Endodermal cell (in vitro differentiated cells): ENCODE measurements at regions not wholly inside any gene's neighbourhood (a gene's known extent, or its start where the extent isn't known, plus 50 kb on each side); places are given as distances from the start of the nearest gene placed in this dataset.

Source experiments
- DNase-seq: peaks from one replicate; pipeline ENCODE4 v3.0.0-alpha.2; 2017
- H3K27ac ChIP-seq: 2 replicates; pipeline ENCODE4 v1.5.1; 2013; ENCODE audit warnings: mild to moderate bottlenecking, low read depth, low read length, moderate library complexity
- H3K27me3 ChIP-seq: 2 replicates; pipeline ENCODE4 v1.6.1; 2013; ENCODE audit warnings: mild to moderate bottlenecking, low read length, moderate library complexity; ENCODE audit not compliant: insufficient read depth, control insufficient read depth, poor library complexity, severe bottlenecking
- H3K36me3 ChIP-seq: 2 replicates; pipeline ENCODE4 v1.7.0; 2013; ENCODE audit warnings: mild to moderate bottlenecking, low read length, moderate library complexity; ENCODE audit not compliant: control insufficient read depth, insufficient read depth
- H3K4me1 ChIP-seq: one replicate; pipeline ENCODE4 v1.7.0; 2013; ENCODE audit warnings: low read length; ENCODE audit not compliant: control insufficient read depth, insufficient read depth
- H3K4me3 ChIP-seq: 2 replicates; pipeline ENCODE4 v1.5.1; 2013; ENCODE audit warnings: mild to moderate bottlenecking, low read length, moderate library complexity
- H3K9ac ChIP-seq: 2 replicates; pipeline ENCODE4 v1.6.1; 2013; ENCODE audit warnings: mild to moderate bottlenecking, low read length, moderate library complexity; ENCODE audit not compliant: poor library complexity, severe bottlenecking; ENCODE audit errors: extremely low read depth
- H3K9me3 ChIP-seq: 2 replicates; pipeline ENCODE4 v1.6.1; 2013; ENCODE audit warnings: mild to moderate bottlenecking, low read length, moderate library complexity; ENCODE audit not compliant: control insufficient read depth
- H3K27ac Mint-ChIP-seq: 2 replicates; pipeline ENCODE4 v1.8.0; 2020; ENCODE audit warnings: mixed read lengths
- H3K27me3 Mint-ChIP-seq: 2 replicates; pipeline ENCODE4 v1.8.0; 2021; ENCODE audit warnings: mild to moderate bottlenecking, mixed read lengths; ENCODE audit not compliant: insufficient read depth
- H3K36me3 Mint-ChIP-seq: 2 replicates; pipeline ENCODE4 v1.8.0; 2020; ENCODE audit warnings: low read depth, mixed read lengths
- H3K4me1 Mint-ChIP-seq: 2 replicates; pipeline ENCODE4 v1.8.0; 2020; ENCODE audit warnings: mixed read lengths
- H3K4me3 Mint-ChIP-seq: 2 replicates; pipeline ENCODE4 v1.8.0; 2020; ENCODE audit warnings: mild to moderate bottlenecking, moderate library complexity, mixed read lengths
- H3K9me3 Mint-ChIP-seq: 2 replicates; pipeline ENCODE4 v1.8.0; 2020; ENCODE audit warnings: mild to moderate bottlenecking, mixed read lengths
- CTCF ChIP-seq: fragments of 200-600 bp; sonication (generic); conservative IDR thresholded peaks from 2 replicates; pipeline ENCODE4 v1.5.0; 2021; ENCODE audit warnings: antibody characterized with exemption, mild to moderate bottlenecking
- WGBS, 2 experiments: methylation state at CpG; one replicate each; pipeline versions ENCODE4 v1.1.5 to v1.1.7; 2013; ENCODE audit warnings: missing lambda C conversion rate in 2 of 2, mixed read lengths in 1 of 2; ENCODE audit not compliant: insufficient coverage in 1 of 2, insufficient read length in 1 of 2; 5-methylcytosine and 5-hydroxymethylcytosine counted together

GRCh38 chr3:77814845-77815244 is 774.9 kb downstream of the ROBO2 start:
- no peaks in the 10 kb centered on the region for H3K27me3 ChIP-seq
- no peak overlapping the region for H3K4me3 ChIP-seq
- no peaks in the 10 kb centered on the region for H3K9me3 ChIP-seq
- Mint-ChIP-seq H3K9me3 (no peaks in the 10 kb centered on the region), H3K4me3 (no peak overlapping the region), H3K27ac (no peak overlapping the region), H3K27me3 (no peaks in the 10 kb centered on the region), H3K36me3 (no peaks in the 10 kb centered on the region), H3K4me1 (peaks cover 2% of the 10 kb centered on the region)
- no peak overlapping the region for H3K9ac ChIP-seq
- no peak for TF ChIP-seq CTCF
- H3K36me3 ChIP-seq = no peaks in the 10 kb centered on the region
- no peak overlapping the region for H3K27ac ChIP-seq
- no peaks in the 10 kb centered on the region for H3K4me1 ChIP-seq
- DNase-seq = no peak

- peak; percentile 68 for DNase-seq
- TF ChIP-seq CTCF = peak; percentile 64
- Mint-ChIP-seq H3K36me3 (no peaks in the 10 kb centered on the region), H3K4me1 (peaks cover 2% of the 10 kb centered on the region), H3K9me3 (no peaks in the 10 kb centered on the region), H3K27me3 (no peaks in the 10 kb centered on the region), H3K4me3 (no peak overlapping the region), H3K27ac (no peak overlapping the region)
- Histone ChIP-seq H3K9me3 (no peaks in the 10 kb centered on the region), H3K4me3 (no peak overlapping the region), H3K4me1 (no peaks in the 10 kb centered on the region), H3K27ac (no peak overlapping the region), H3K36me3 (no peaks in the 10 kb centered on the region), H3K9ac (no peak overlapping the region), H3K27me3 (no peaks in the 10 kb centered on the region)
- WGBS, 2 experiments = 93 to 100% methylated on average over 1 to 2 of the region's 2 CpGs
These were observed 775.6 kb downstream of the ROBO2 start for GRCh38 chr3:77815467-77815866.

GRCh38 chr3:77816366-77816765 is 776.5 kb downstream of the ROBO2 start:
- H3K9me3 ChIP-seq = peaks cover under 1% of the 10 kb centered on the region
- no peaks in the 10 kb centered on the region for H3K36me3 ChIP-seq
- Mint-ChIP-seq H3K27ac (no peak overlapping the region), H3K4me1 (peaks cover 2% of the 10 kb centered on the region), H3K27me3 (no peaks in the 10 kb centered on the region), H3K9me3 (no peaks in the 10 kb centered on the region), H3K4me3 (no peak overlapping the region), H3K36me3 (no peaks in the 10 kb centered on the region)
- H3K27ac ChIP-seq = no peak overlapping the region
- H3K9ac ChIP-seq = no peak overlapping the region
- no peaks in the 10 kb centered on the region for H3K4me1 ChIP-seq
- H3K27me3 ChIP-seq = no peaks in the 10 kb centered on the region
- TF ChIP-seq CTCF = no peak
- H3K4me3 ChIP-seq = no peak overlapping the region
- DNase-seq = no peak
- WGBS, 2 experiments = 86 to 91% methylated on average over 6 to 7 of the region's 7 CpGs
